ENCODE measurements at regions not wholly inside any gene's neighbourhood (a gene's known extent, or its start where the extent isn't known, plus 50 kb on each side); places are given as distances from the start of the nearest gene placed in this dataset.

- 90% methylated on average over 10 of the region's 10 CpGs for WGBS
- Histone ChIP-seq H3K36me3 (ENCODE audit: control insufficient read depth in 4 of 4, insufficient read depth in 3 of 4, low read depth in 1 of 4, low read length in 3 of 4) (no peaks in the 10 kb centered on the region), H3K27me3 (ENCODE audit: control insufficient read depth in 4 of 4, insufficient read depth in 4 of 4, low read length in 3 of 4) (no peaks in the 10 kb centered on the region), H3K4me3 (ENCODE audit: low read depth in 1 of 3, low read length in 3 of 3) (no peak overlapping the region), H3K27ac (ENCODE audit: low read depth in 1 of 2, low read length in 2 of 2) (no peak overlapping the region), H3K9ac (ENCODE audit: low read depth in 1 of 2, low read length in 2 of 2) (no peak overlapping the region), H3K9me3 (ENCODE audit: control insufficient read depth in 4 of 4, low read length in 3 of 4) (no peaks in the 10 kb centered on the region), H3K4me1 (ENCODE audit: control insufficient read depth in 4 of 4, insufficient read depth in 4 of 4, low read length in 3 of 4) (no peaks in the 10 kb centered on the region)
- no peak for TF ChIP-seq FOXA1 (IDR thresholded peaks at IDR 0.05)
- TF ChIP-seq HNF4G (IDR thresholded peaks at IDR 0.05) = no peak
- TF ChIP-seq RXRA (IDR thresholded peaks at IDR 0.05) = no peak
- TF ChIP-seq CTCF (IDR thresholded peaks at IDR 0.05; ENCODE audit: low read depth, low read length, missing input control) = no peak
- TF ChIP-seq EGR1 (IDR thresholded peaks at IDR 0.05; ENCODE audit: low read depth in 2 of 2) = no peak
- no peak for TF ChIP-seq YY1 (IDR thresholded peaks at IDR 0.05)
- no peak for TF ChIP-seq ZBTB33 (IDR thresholded peaks at IDR 0.05)
- no peak for TF ChIP-seq JUND (IDR thresholded peaks at IDR 0.05)
- no peak for TF ChIP-seq NR2F2 (IDR thresholded peaks at IDR 0.05)
- TF ChIP-seq HNF4A (conservative IDR thresholded peaks at IDR 0.05) = no peak
- TF ChIP-seq RAD21 (IDR thresholded peaks at IDR 0.05) = no peak
- TF ChIP-seq MAX (IDR thresholded peaks at IDR 0.05) = no peak
- DNase-seq (ENCODE audit: low spot score) = no peak
These were observed 344.3 kb downstream of the GBA3 start for GRCh38 chr4:23036921-23037495.

- TF ChIP-seq HNF4A (conservative IDR thresholded peaks at IDR 0.05) = no peak
- no peak for TF ChIP-seq NR2F2 (IDR thresholded peaks at IDR 0.05)
- no peak for TF ChIP-seq YY1 (IDR thresholded peaks at IDR 0.05)
- TF ChIP-seq RXRA (IDR thresholded peaks at IDR 0.05) = no peak
- no peak for TF ChIP-seq GABPA (IDR thresholded peaks at IDR 0.05 in 1 of 2, conservative IDR thresholded peaks at IDR 0.05 in 1 of 2)
- no peak for TF ChIP-seq FOXA1 (IDR thresholded peaks at IDR 0.05)
- TF ChIP-seq RAD21 (IDR thresholded peaks at IDR 0.05) = no peak
- Histone ChIP-seq H3K9ac (ENCODE audit: low read depth in 1 of 2, low read length in 2 of 2) (no peak overlapping the region), H3K4me3 (ENCODE audit: low read depth in 1 of 3, low read length in 3 of 3) (no peak overlapping the region), H3K27ac (ENCODE audit: low read depth in 1 of 2, low read length in 2 of 2) (no peak overlapping the region), H3K9me3 (ENCODE audit: control insufficient read depth in 4 of 4, low read length in 3 of 4) (no peaks in the 10 kb centered on the region), H3K27me3 (ENCODE audit: control insufficient read depth in 4 of 4, insufficient read depth in 4 of 4, low read length in 3 of 4) (no peaks in the 10 kb centered on the region), H3K36me3 (ENCODE audit: control insufficient read depth in 4 of 4, insufficient read depth in 3 of 4, low read depth in 1 of 4, low read length in 3 of 4) (no peaks in the 10 kb centered on the region), H3K4me1 (ENCODE audit: control insufficient read depth in 4 of 4, insufficient read depth in 4 of 4, low read length in 3 of 4) (no peaks in the 10 kb centered on the region)
- no peak for DNase-seq (ENCODE audit: low spot score)
- WGBS = 80% methylated on average over 3 of the region's 3 CpGs
These were observed 343.8 kb downstream of the GBA3 start for GRCh38 chr4:23036503-23036902.

- DNase-seq (ENCODE audit: low spot score) = no peak
- H3K4me3 ChIP-seq (ENCODE audit: low read depth in 1 of 3, low read length in 3 of 3) = no peak overlapping the region
- H3K9ac ChIP-seq (ENCODE audit: low read depth in 1 of 2, low read length in 2 of 2) = no peak overlapping the region
- H3K9me3 ChIP-seq (ENCODE audit: control insufficient read depth in 4 of 4, low read length in 3 of 4) = no peaks in the 10 kb centered on the region
- WGBS = 87% methylated on average over 3 of the region's 3 CpGs
- no peaks in the 10 kb centered on the region for H3K27me3 ChIP-seq (ENCODE audit: control insufficient read depth in 4 of 4, insufficient read depth in 4 of 4, low read length in 3 of 4)
- no peak overlapping the region for H3K27ac ChIP-seq (ENCODE audit: low read depth in 1 of 2, low read length in 2 of 2)
- no peaks in the 10 kb centered on the region for H3K36me3 ChIP-seq (ENCODE audit: control insufficient read depth in 4 of 4, insufficient read depth in 3 of 4, low read depth in 1 of 4, low read length in 3 of 4)
- H3K4me1 ChIP-seq (ENCODE audit: control insufficient read depth in 4 of 4, insufficient read depth in 4 of 4, low read length in 3 of 4) = no peaks in the 10 kb centered on the region
- no peak for TF ChIP-seq RAD21 (IDR thresholded peaks at IDR 0.05)
- TF ChIP-seq GABPA (IDR thresholded peaks at IDR 0.05 in 1 of 2, conservative IDR thresholded peaks at IDR 0.05 in 1 of 2) = no peak
- TF ChIP-seq FOXA2 (IDR thresholded peaks at IDR 0.05) = no peak
- no peak for TF ChIP-seq FOXA1 (IDR thresholded peaks at IDR 0.05)
These were observed 342.9 kb downstream of the GBA3 start for GRCh38 chr4:23035521-23036056.
